ENCODE measurements at regions not wholly inside any gene's neighbourhood (a gene's known extent, or its start where the extent isn't known, plus 50 kb on each side); places are given as distances from the start of the nearest gene placed in this dataset.

DNA sequence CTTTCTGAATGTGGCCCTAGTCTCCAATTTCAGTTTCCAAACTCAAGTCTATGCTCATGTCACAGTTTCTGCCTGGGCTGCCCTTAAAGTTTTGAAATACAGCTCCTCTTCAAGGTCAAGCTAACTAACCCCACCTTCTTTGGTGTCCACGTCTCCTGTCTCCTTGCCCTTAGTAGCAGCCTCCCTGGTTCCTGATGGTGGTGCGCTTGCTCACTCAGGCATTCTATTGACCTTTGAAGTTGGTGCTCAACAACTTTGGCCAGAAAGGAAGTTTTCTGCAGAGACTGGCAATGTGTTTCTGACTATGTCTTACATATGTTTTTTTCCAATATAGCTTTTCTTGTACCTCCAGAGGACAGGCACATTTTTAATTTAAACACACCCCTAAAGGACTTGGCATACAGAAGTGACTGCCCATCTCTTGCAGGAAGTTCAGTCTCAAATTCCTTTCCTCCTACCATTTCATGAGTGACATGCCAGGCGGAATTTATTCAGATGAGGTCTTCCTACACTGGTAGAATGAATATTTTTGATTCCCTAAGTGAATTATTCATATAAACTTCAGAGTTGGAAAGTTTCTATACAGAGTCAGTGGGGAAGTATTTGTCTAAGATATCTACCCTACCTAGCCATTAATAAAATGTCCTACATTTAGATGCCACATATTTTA lies 364.3 kb upstream of the USP24 start:
- Histone ChIP-seq H3K4me3 (no peak overlapping the region), H3K27me3 (no peaks in the 10 kb centered on the region), H3K9me3 (no peaks in the 10 kb centered on the region), H3K4me1 (no peaks in the 10 kb centered on the region), H3K27ac (no peak overlapping the region), H3K36me3 (replicated peaks in 1 of 2; ENCODE audit: insufficient read depth in 1 of 2, low read depth in 2 of 2) (no peaks in the 10 kb centered on the region)
- ATAC-seq (no peak), DNase-seq (no peak)
- intact Hi-C loops (cut with DNase I) = no loop called here
- TF ChIP-seq POLR2A (IDR thresholded peaks at IDR 0.05) = no peak
- TF ChIP-seq, protein P1, sequence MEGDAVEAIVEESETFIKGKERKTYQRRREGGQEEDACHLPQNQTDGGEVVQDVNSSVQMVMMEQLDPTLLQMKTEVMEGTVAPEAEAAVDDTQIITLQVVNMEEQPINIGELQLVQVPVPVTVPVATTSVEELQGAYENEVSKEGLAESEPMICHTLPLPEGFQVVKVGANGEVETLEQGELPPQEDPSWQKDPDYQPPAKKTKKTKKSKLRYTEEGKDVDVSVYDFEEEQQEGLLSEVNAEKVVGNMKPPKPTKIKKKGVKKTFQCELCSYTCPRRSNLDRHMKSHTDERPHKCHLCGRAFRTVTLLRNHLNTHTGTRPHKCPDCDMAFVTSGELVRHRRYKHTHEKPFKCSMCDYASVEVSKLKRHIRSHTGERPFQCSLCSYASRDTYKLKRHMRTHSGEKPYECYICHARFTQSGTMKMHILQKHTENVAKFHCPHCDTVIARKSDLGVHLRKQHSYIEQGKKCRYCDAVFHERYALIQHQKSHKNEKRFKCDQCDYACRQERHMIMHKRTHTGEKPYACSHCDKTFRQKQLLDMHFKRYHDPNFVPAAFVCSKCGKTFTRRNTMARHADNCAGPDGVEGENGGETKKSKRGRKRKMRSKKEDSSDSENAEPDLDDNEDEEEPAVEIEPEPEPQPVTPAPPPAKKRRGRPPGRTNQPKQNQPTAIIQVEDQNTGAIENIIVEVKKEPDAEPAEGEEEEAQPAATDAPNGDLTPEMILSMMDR (IDR thresholded peaks at IDR 0.05) = no peak
- WGBS, 2 donors = 76 to 77% methylated on average over 3 of the region's 3 CpGs

DNA sequence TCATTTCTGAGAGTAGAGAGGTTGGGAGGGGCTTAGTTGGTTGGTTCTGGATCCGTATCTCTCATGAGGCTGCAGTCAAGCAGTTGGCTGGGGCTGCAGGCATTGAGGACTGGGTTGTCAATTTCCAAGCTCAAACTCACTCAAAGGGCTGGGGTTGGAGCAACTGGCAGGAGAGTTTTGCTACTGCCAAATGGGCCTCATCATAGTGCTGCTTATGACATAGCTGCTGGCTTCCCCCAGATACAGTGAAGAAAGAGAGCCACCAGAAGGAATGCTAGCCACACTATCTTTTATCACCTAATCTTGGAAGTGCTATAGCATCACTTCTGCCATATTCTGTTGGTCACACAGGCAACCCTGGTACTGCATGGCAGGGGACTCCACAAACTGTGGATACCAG lies 363.5 kb upstream of the USP24 start:
- intact Hi-C loops (cut with DNase I) = no loop called here
- Histone ChIP-seq H3K4me1 (no peaks in the 10 kb centered on the region), H3K27me3 (no peaks in the 10 kb centered on the region), H3K4me3 (no peak overlapping the region), H3K27ac (no peak overlapping the region), H3K36me3 (replicated peaks in 1 of 2; ENCODE audit: insufficient read depth in 1 of 2, low read depth in 2 of 2) (no peaks in the 10 kb centered on the region), H3K9me3 (no peaks in the 10 kb centered on the region)
- no peak for ATAC-seq
- TF ChIP-seq POLR2A (IDR thresholded peaks at IDR 0.05) = no peak
- TF ChIP-seq, protein P1 (IDR thresholded peaks at IDR 0.05) = no peak
- 70 to 88% methylated on average over 1 of the region's 1 CpG for WGBS, 2 donors
- DNase-seq = no peak

DNA sequence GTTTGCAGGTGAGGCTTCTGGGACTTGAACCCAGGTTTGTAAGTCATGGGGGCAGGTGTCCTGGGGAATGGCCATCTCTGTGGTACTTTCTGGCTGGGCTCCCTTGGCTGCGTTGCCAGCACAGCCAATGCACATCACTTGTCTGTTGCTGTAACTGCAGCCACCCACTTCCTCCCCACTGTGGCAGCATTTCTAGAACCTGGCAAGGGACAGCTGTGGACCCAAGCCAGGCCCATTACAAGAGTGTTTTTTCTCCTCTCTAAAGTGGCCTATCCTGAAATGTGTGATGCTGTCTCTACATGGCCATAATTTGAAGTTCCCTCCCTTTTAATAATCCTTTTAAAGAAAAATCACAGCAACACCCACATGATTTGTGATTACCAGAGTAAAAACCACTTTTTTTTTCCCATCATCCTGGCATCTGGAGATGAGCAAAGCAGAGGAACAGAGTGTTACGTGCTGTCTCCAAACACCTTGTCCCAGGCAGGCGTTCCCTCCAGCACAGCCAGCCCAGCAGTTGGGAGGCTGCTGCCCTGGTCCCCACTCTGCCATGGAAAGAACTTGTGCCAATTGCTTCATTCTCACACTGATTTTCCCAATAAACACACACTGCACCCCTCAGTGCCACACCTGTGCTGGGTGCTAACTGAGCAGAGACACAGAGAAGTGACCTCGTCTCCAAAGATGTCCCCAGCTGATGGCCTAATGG lies 360.6 kb upstream of the USP24 start:
- TF ChIP-seq POLR2A (IDR thresholded peaks at IDR 0.05) = no peak
- TF ChIP-seq, protein P1 (IDR thresholded peaks at IDR 0.05) = no peak
- Histone ChIP-seq H3K36me3 (replicated peaks in 1 of 2; ENCODE audit: insufficient read depth in 1 of 2, low read depth in 2 of 2) (no peaks in the 10 kb centered on the region), H3K9me3 (no peaks in the 10 kb centered on the region), H3K27me3 (no peaks in the 10 kb centered on the region), H3K4me3 (no peak overlapping the region), H3K4me1 (no peaks in the 10 kb centered on the region), H3K27ac (no peak overlapping the region)
- 84 to 86% methylated on average over 4 of the region's 4 CpGs for WGBS, 2 donors
- no peak for DNase-seq
- intact Hi-C loops (cut with DNase I) = no loop called here
- no peak for ATAC-seq

DNA sequence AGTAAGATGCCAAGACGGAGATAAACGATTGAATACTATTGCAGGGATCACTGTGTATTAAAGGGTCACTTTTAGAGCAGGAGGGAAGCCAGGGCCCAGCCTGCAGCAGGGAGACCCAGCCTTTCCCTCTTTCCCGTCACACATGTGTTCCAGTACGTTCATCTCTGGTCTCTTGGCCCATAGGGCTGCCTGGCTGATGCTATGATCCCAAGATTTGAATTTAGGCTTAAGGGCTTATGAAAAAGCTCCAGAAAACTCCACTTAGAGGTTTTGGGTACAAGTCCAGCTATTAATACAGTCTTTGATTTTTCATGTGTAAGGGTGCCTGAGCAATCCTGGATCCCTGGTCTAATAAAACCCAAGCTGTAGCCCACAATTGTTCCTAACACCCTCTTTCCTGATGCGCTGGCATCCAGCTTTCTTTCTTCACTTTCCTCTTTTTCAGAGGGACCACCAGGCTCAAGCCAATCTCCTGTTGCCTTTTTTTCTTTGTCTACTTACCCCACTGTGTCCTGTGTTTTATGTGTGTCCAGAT lies 359.6 kb upstream of the USP24 start:
- Histone ChIP-seq H3K27me3 (no peaks in the 10 kb centered on the region), H3K4me1 (no peaks in the 10 kb centered on the region), H3K4me3 (no peak overlapping the region), H3K27ac (no peak overlapping the region), H3K9me3 (no peaks in the 10 kb centered on the region), H3K36me3 (replicated peaks in 1 of 2; ENCODE audit: insufficient read depth in 1 of 2, low read depth in 2 of 2) (no peaks in the 10 kb centered on the region)
- intact Hi-C loops (cut with DNase I) = no loop called here
- no peak for DNase-seq
- no peak for ATAC-seq
- TF ChIP-seq, protein P1 (IDR thresholded peaks at IDR 0.05) = no peak
- TF ChIP-seq POLR2A (IDR thresholded peaks at IDR 0.05) = no peak
- 68 to 76% methylated on average over 5 of the region's 5 CpGs for WGBS, 2 donors
